DMS53 (cell line): ENCODE measurements at regions not wholly inside any gene's neighbourhood (a gene's known extent, or its start where the extent isn't known, plus 50 kb on each side); places are given as distances from the start of the nearest gene placed in this dataset.

ENCODE experiments used
- DNase-seq: peaks from one replicate; lab custom pipeline; 2025; lab: John Stamatoyannopoulos, UW

GRCh38 chr15:60057554-60057953 lies 53.4 kb downstream of the FOXB1 start:
- peak; percentile 53 for DNase-seq

GRCh38 chr15:60059186-60059585 lies 55.1 kb downstream of the FOXB1 start:
- DNase-seq = no peak

DNA sequence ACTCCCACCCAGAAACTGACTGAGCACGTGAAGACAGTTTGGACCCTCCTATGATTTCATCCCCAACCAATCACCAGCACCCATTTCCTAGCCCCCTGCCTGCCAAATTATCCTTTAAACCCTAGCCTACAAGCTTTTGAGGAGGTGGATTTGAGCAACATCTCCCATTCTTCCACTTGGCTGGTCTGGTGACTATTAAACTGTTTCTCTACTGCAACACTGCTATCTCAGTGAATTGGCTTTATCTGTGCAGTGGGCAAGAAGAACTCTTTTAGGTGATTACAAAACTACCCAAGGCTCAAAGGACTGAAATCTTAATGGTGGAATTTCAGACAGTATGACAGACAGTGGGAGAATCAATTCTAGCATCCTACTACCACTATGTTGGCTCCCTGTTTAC lies 57.6 kb downstream of the FOXB1 start:
- DNase-seq = no peak

DNA sequence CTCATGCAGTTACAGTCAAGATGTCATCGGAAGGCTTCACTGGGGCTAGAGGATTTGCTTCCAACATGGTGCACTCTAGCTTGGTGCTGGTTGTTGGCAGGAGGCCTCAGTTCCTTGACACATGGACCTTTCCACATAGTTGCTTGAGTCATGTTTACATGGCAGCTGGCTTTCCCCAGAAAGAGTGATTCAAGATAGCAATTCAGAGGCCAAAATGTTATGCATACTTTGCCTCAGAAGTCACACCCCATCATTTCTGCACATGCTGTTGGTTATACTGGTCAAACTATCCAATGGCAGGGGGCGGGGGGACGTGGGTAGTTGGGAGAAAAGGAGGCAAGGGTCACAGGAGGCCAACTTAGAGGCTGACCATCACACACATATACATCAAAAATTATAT lies 58.7 kb downstream of the FOXB1 start:
- DNase-seq = no peak

- DNase-seq = no peak
Measured at GRCh38 chr15:60065951-60066350, 61.8 kb downstream of the FOXB1 start.

- DNase-seq = peak; percentile 15
Measured at GRCh38 chr15:60070838-60071493, 66.9 kb downstream of the FOXB1 start.

DNA sequence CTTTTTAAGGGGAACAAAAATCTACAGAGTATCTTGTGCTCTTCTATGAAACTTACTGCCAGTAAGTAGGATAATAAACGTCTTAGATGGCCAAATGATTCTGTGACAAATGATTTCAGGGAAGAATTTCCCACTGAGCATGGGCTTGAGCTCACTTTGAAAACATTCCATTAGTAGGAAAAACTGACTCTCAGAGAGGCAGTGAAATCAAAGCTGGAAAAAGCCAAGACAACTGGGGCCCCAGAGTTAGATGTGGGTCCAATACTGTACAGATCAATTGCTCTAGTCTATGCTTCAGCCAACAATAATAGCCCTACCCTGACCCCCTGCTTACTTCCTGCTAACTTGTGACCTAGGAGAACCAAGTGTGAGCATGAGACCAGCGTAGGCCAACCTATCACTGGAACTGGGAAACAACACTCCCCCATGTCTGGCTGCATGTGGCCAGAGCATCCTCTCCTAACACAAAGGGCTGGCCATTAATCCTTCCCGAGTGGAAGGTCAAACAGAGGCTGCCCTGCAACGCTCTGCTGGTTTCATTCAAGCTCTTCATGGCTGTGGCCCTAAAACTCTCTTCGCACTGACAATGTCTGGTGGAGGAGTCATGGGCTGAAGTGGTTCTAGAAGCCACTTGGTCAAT lies 68.8 kb downstream of the FOXB1 start:
- DNase-seq = peak; percentile 9

- DNase-seq = no peak
Measured at GRCh38 chr15:60073466-60073840, 69.3 kb downstream of the FOXB1 start.

DNA sequence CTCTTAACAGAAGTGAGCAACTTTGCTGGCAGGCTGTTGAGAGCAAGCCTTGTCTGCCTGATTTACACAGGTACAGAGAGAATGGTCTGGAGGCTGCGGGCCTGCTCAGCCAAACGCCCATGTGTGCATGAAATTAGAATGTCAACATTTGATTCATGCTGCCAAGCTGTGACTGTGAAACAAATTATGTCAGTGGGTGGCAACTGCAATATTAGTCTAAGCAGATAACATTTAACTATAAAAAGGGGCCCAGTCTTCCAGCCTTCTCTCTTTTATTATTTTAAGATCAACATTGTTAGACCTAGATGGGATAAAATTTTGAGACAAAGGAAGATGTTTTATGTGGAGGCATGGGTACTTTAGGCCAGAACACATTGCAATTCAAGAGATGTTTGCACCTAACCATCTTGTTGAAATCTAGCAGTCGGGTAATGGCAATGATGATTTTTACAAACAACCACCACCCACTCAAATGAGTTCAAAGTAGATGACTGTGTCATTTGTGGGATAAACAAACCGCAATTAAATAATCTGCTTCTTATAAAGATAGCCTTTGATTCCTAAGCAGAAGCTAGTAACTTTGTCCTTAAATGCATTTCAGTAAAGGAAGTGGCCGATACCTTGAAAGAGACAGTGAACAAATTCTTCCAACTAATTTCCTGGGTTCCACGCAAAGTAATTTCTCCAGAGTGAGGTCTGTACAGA lies 70.2 kb downstream of the FOXB1 start:
- DNase-seq = peak; percentile 6

DNA sequence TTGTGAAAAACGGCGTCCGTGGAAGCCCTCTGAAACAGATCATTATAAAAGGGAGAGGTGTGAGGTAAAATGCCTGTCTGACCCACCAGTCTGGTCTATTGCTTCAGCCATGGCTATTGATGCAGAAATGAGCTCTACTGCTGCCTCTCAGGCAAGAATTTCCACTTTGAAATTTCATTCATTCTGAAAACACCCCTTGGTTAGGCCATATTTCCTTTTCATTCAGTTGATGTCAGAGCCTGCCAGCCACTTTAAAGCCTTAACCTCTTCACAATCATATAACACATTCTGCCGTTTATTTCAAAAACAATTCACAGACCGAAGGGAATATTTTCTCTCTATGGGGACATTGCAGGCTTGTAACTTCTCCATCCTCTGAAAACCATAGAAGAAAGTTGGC lies 71.9 kb downstream of the FOXB1 start:
- no peak for DNase-seq

GRCh38 chr15:60076582-60077276 lies 72.6 kb downstream of the FOXB1 start:
- DNase-seq = no peak

- DNase-seq = no peak
Measured at GRCh38 chr15:60077581-60078359, 73.7 kb downstream of the FOXB1 start.

GRCh38 chr15:60079210-60079609 lies 75.1 kb downstream of the FOXB1 start:
- DNase-seq = peak; percentile 28

- DNase-seq = no peak
Measured at GRCh38 chr15:60081976-60082375, 77.9 kb downstream of the FOXB1 start.

GRCh38 chr15:60083318-60083717 lies 79.2 kb downstream of the FOXB1 start:
- DNase-seq = no peak

- DNase-seq = no peak
Measured at GRCh38 chr15:60086681-60087429, 82.7 kb downstream of the FOXB1 start.

GRCh38 chr15:60087561-60087960 lies 83.5 kb downstream of the FOXB1 start:
- DNase-seq = no peak

GRCh38 chr15:60090747-60091146 lies 86.6 kb downstream of the FOXB1 start:
- DNase-seq = no peak

- DNase-seq = peak; percentile 5
Measured at GRCh38 chr15:60091157-60091556, 87.0 kb downstream of the FOXB1 start.

GRCh38 chr15:60091911-60092310 lies 87.8 kb downstream of the FOXB1 start:
- DNase-seq = no peak
